ENCODE measurements at regions not wholly inside any gene's neighbourhood (a gene's known extent, or its start where the extent isn't known, plus 50 kb on each side); places are given as distances from the start of the nearest gene placed in this dataset.
A peak's percentile ranks its signal among the peaks of the same experiment; 100 is the strongest.
"Not testable (repeated sequence)": the region's sequence is repeated elsewhere in the genome, so short reads cannot be mapped to it uniquely, and the experiment has no call there.

DNA sequence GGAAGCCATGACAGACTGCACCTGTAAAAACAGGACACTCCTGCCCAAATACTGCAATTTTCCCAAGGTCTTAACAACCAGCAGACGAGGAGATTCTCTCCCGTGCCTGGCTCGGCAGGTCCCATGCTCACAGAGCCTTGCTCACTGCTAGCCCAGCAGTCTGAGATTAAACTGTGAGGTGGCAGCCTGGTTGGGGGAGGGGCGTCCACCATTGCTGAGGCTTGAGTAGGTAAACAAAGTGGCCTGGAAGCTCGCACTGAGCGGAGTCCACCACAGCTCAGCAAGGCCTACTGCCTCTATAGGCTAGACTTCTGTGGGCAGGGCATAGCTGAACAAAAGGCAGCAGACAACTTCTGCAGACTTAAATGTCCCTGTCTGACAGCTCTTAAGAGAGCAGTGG, 80.3 kb downstream of the ANXA5 start (continued):
- TF ChIP-seq EHMT2 (IDR thresholded peaks at IDR 0.05; ENCODE audit: borderline replicate concordance, low read depth, low read length) = peak; percentile 26; the same call in 1 of the 2 replicates
- TF ChIP-seq BRD4 (CRISPR knock-in tag; IDR thresholded peaks at IDR 0.05) = 0 out of 2 replicates have a peak, but pooled peaks have one; percentile 28
- peak; percentile 34; the same call in 1 of the 2 replicates for TF ChIP-seq SALL1 (CRISPR knock-in tag; IDR thresholded peaks at IDR 0.05)
- 0 out of 4 replicates have a peak, but pooled peaks of 1 of the 2 experiments have one; percentile 32 for TF ChIP-seq NR2F1 (CRISPR knock-in tag; IDR thresholded peaks at IDR 0.05)
- 0 out of 2 replicates have a peak, but pooled peaks have one; percentile 27 for TF ChIP-seq HNF4A (CRISPR knock-in tag; IDR thresholded peaks at IDR 0.05)
- TF ChIP-seq, protein P1, sequence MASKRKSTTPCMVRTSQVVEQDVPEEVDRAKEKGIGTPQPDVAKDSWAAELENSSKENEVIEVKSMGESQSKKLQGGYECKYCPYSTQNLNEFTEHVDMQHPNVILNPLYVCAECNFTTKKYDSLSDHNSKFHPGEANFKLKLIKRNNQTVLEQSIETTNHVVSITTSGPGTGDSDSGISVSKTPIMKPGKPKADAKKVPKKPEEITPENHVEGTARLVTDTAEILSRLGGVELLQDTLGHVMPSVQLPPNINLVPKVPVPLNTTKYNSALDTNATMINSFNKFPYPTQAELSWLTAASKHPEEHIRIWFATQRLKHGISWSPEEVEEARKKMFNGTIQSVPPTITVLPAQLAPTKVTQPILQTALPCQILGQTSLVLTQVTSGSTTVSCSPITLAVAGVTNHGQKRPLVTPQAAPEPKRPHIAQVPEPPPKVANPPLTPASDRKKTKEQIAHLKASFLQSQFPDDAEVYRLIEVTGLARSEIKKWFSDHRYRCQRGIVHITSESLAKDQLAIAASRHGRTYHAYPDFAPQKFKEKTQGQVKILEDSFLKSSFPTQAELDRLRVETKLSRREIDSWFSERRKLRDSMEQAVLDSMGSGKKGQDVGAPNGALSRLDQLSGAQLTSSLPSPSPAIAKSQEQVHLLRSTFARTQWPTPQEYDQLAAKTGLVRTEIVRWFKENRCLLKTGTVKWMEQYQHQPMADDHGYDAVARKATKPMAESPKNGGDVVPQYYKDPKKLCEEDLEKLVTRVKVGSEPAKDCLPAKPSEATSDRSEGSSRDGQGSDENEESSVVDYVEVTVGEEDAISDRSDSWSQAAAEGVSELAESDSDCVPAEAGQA (IDR thresholded peaks at IDR 0.05; ENCODE audit: low read depth) = peak; percentile 24; the same call in 1 of the 2 replicates
- TF ChIP-seq, protein P1 (CRISPR knock-in tag; IDR thresholded peaks at IDR 0.05; ENCODE audit: borderline replicate concordance) = not testable (repeated sequence)
- TF ChIP-seq ZFY (CRISPR knock-in tag; IDR thresholded peaks at IDR 0.05) = peak; percentile 66; the same call in 1 of the 2 replicates

DNA sequence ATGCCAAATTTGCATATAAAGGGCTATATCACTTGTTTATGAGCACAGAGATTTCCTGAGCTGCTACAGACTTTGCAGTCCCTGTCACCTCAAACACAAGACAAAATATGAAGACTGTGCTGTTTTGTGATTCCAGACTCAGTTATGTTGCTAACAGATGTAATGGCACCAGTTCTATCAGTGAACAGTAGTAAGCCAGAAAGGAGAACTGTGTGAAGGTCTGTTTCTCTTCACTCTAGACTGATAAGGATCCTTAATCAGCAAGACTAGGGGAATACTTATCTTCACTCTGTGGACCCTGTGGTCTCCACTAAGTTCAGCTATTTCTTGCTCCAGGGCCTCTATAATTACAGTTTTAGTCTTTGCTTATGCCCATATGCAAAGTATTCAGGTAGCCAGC, 82.7 kb downstream of the ANXA5 start:
- Histone ChIP-seq H3K4me2 (ENCODE audit: low read depth, low read length) (no peak overlapping the region), H3K4me3 (replicated peaks in 1 of 3; ENCODE audit: insufficient read depth in 1 of 3, low read depth in 2 of 3, low read length in 3 of 3) (no peak overlapping the region), H3K9me3 (ENCODE audit: low read length) (no peaks in the 10 kb centered on the region), H3K27ac (ENCODE audit: extremely low read length, insufficient read depth, low read length) (no peak overlapping the region), H3K79me2 (ENCODE audit: insufficient read depth, low read length) (no peaks in the 10 kb centered on the region), H3K9ac (ENCODE audit: insufficient read depth, low read depth, low read length) (no peak overlapping the region), H4K20me1 (ENCODE audit: insufficient read depth, low read length) (no peaks in the 10 kb centered on the region), H3K36me3 (replicated peaks in 1 of 2; ENCODE audit: control insufficient read depth in 1 of 2, insufficient read depth in 2 of 2, low read length in 2 of 2) (no peaks in the 10 kb centered on the region), H2AFZ (ENCODE audit: low read length) (no peak overlapping the region), H3K4me1 (ENCODE audit: insufficient read depth, low read length) (peaks cover 13% of the 10 kb centered on the region), H3K27me3 (ENCODE audit: control insufficient read depth in 1 of 2, insufficient read depth in 2 of 2, low read length in 2 of 2) (no peaks in the 10 kb centered on the region; a peak in 2 of 5 replicates)
- TF ChIP-seq U2AF2 (IDR thresholded peaks at IDR 0.05; ENCODE audit: low read depth, low read length) (no peak), ZBTB21 (CRISPR knock-in tag; IDR thresholded peaks at IDR 0.05) (no peak), ZNF207 (IDR thresholded peaks at IDR 0.05; ENCODE audit: borderline replicate concordance) (no peak), ZNF343 (CRISPR knock-in tag; IDR thresholded peaks at IDR 0.05) (no peak), RXRB (CRISPR knock-in tag; IDR thresholded peaks at IDR 0.05; ENCODE audit: borderline replicate concordance) (no peak), NKX3-1 (CRISPR knock-in tag; IDR thresholded peaks at IDR 0.05) (no peak)
- TF ChIP-seq, protein P2, sequence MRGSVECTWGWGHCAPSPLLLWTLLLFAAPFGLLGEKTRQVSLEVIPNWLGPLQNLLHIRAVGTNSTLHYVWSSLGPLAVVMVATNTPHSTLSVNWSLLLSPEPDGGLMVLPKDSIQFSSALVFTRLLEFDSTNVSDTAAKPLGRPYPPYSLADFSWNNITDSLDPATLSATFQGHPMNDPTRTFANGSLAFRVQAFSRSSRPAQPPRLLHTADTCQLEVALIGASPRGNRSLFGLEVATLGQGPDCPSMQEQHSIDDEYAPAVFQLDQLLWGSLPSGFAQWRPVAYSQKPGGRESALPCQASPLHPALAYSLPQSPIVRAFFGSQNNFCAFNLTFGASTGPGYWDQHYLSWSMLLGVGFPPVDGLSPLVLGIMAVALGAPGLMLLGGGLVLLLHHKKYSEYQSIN (CRISPR knock-in tag; IDR thresholded peaks at IDR 0.05; ENCODE audit: borderline replicate concordance) = no peak
- TF ChIP-seq, protein P3, sequence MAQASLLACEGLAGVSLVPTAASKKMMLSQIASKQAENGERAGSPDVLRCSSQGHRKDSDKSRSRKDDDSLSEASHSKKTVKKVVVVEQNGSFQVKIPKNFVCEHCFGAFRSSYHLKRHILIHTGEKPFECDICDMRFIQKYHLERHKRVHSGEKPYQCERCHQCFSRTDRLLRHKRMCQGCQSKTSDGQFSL (CRISPR knock-in tag; IDR thresholded peaks at IDR 0.05) = no peak
- no TSS peak for BruUV-seq (replicated peaks)
- FAIRE-seq (no peak), DNase-seq (ENCODE audit: low spot score) (no peak), ATAC-seq (no peak)
- CTCF ChIA-PET (ENCODE audit: low intra/inter-chr PET ratio, low total read pairs) = no interaction called here
- POLR2A ChIA-PET = no interaction called here
- in situ Hi-C loops (cut with HindIII; ENCODE audit: extremely low pct_ligation_motif_present, low pct_unique_long_range_greater_than_20kb) (no loop called here), intact Hi-C loops (cut with micrococcal nuclease; ENCODE audit: unreplicated experiment) (loop anchor here (5.0 kb wide), 1 partner anchor 1297 kb away; no protein-coding TSS in a partner anchor)
